ENCODE measurements at regions not wholly inside any gene's neighbourhood (a gene's known extent, or its start where the extent isn't known, plus 50 kb on each side); places are given as distances from the start of the nearest gene placed in this dataset.

DNA sequence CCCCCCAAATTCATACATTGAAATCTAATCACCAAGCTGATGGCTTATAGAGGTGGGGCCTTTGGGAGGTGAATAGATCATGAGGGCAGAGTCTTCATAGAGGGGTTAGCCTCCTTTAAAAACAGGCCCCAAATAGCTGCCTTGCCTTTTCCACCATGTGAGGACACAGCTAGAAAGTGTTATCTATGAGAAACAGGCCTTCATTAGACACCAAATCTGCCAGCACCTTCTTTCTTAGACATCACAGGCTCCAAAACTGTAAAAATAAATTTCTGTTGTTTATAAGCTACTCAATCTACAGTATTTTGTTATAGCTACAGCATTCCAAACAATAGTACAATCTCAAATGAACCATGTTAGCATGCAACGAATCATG, 459.3 kb upstream of the GCFC2 start:
- no peak overlapping the region for H3K4me3 ChIP-seq (replicated peaks in 1 of 2; ENCODE audit: low read depth in 2 of 2, low read length in 2 of 2)
- DNase-seq (ENCODE audit: low read depth in 2 of 2): no peak
- TF ChIP-seq, protein P1, sequence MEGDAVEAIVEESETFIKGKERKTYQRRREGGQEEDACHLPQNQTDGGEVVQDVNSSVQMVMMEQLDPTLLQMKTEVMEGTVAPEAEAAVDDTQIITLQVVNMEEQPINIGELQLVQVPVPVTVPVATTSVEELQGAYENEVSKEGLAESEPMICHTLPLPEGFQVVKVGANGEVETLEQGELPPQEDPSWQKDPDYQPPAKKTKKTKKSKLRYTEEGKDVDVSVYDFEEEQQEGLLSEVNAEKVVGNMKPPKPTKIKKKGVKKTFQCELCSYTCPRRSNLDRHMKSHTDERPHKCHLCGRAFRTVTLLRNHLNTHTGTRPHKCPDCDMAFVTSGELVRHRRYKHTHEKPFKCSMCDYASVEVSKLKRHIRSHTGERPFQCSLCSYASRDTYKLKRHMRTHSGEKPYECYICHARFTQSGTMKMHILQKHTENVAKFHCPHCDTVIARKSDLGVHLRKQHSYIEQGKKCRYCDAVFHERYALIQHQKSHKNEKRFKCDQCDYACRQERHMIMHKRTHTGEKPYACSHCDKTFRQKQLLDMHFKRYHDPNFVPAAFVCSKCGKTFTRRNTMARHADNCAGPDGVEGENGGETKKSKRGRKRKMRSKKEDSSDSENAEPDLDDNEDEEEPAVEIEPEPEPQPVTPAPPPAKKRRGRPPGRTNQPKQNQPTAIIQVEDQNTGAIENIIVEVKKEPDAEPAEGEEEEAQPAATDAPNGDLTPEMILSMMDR (IDR thresholded peaks at IDR 0.05; ENCODE audit: low read depth, low read length): no peak

DNA sequence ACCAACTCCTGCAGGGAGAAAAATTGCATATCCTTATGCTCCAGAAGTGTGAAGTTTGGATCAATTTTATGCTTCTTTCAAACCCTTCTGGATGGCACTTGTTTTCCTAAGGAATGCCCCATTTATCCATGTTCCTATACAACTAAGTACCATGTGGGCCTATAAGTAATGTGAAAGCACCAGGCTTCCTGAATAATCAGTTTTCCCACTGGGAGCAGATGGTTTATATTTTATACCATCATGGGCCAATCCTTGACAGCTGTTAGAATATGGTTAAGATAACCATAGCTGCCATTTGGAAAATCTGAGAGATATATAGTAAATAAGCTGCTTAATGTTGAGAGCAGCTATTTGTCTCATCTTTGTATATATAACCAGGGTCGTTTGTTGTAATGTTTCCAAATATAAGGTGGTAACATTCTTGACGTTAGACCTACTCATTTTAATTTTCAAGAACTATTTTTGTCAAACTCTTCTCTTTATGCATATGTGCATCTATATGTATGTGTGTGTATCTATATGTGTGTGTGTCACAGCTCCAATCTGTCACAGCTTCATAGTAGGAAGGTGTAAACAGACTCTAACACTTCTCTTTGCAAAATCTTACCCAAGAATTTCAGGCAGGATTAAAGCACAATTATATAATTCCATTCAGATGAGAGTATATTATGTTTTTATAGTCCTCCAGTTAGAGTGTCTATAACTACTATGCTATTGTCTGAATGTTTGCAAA, 458.7 kb upstream of the GCFC2 start:
- DNase-seq (ENCODE audit: low read depth in 2 of 2): no peak
- no peak overlapping the region for H3K4me3 ChIP-seq (replicated peaks in 1 of 2; ENCODE audit: low read depth in 2 of 2, low read length in 2 of 2)
- TF ChIP-seq, protein P1 (IDR thresholded peaks at IDR 0.05; ENCODE audit: low read depth, low read length): no peak

DNA sequence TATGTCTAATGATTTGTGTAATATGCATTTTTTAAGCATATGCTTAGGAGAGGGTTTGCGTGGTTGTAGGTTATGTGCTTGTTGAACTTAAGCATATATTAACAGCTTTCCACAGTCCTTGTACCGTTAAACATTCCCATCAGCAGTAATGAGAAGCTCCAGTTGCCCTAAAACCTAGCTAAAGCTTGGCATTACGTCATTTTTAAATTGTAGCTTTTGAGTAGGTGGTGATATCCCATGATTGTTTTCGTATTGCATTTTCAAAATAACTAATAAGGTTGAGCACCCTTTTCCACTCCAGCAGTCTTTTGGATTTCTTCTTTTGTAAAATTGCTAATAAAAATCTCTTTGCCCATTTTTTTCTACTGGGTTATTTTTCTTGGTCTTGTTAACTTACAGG, 453.1 kb upstream of the GCFC2 start:
- H3K4me3 ChIP-seq (replicated peaks in 1 of 2; ENCODE audit: low read depth in 2 of 2, low read length in 2 of 2): no peak overlapping the region
- no peak for DNase-seq (ENCODE audit: low read depth in 2 of 2)

DNA sequence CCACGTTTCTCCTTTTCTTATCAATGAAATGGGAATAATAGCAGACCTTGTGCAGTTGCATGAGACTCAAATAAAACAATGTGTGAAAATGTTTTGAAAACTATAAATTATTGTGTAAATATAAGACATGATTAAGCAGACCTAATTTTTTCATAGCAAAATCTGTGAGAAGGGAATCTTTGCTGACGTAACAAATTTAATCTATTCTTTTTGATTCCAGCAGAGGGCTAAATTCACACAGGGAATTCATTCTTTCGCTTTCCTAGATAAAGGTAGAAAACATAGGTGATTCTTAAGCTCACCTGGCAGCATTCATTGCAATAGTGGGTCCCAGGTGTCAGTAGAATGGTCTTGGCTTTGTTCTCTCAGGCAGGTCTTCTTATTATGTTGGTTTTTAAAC, 450.0 kb upstream of the GCFC2 start:
- H3K4me3 ChIP-seq (replicated peaks in 1 of 2; ENCODE audit: low read depth in 2 of 2, low read length in 2 of 2): no peak overlapping the region
- no peak for DNase-seq (ENCODE audit: low read depth in 2 of 2)
- TF ChIP-seq, protein P1 (IDR thresholded peaks at IDR 0.05; ENCODE audit: low read depth, low read length): no peak

More for the DNA sequence above, 453.1 kb upstream of the GCFC2 start:
- TF ChIP-seq, protein P1 (IDR thresholded peaks at IDR 0.05; ENCODE audit: low read depth, low read length): no peak

DNA sequence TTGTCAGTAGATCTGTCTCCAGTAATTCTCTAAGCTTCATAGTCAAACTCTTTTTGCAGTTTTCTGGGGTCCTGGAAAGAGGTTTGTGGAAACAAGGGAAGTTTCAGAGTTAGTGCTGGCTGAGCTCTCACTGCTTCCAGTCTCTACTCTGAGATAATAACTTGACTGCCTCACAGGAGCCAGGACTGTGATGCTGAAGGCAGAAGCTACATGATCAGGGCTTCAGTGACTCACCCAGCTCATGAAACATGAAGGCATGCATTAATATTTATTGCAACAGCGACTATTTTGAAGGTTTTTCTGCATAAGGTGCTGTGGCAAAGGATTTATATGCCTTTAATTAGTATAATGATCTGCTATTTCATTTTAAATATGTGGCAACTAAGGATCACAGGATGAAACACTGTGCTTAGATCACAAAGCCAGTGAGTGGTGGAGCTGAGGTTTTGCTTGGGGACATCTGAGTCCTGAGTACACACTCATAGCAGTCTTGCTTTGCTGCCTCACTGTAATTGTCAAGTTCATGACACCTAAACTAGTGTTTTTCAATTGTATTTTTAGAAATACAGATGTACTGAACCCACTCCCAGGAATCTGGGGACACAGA, 448.4 kb upstream of the GCFC2 start:
- TF ChIP-seq, protein P1 (IDR thresholded peaks at IDR 0.05; ENCODE audit: low read depth, low read length): no peak
- no peak for DNase-seq (ENCODE audit: low read depth in 2 of 2)
- H3K4me3 ChIP-seq (replicated peaks in 1 of 2; ENCODE audit: low read depth in 2 of 2, low read length in 2 of 2): no peak overlapping the region

DNA sequence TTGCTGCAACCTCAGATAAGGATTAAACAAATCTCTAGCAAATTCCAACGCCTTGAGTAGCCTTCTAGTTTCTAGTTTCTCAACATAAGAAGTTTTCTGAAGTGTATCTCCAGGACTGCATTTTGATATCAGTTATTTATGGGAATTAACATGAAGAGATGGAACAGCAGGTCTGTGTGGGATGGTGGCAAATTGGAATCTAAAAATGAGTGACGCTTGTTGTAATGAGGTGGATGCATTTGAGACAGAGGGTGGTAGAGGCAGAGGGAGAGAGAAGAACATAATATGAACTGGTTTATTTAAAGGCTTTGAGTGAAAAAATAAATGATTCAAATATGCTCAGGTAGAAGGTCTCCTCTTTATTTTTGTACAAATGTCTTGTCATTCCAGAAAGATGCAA, 446.8 kb upstream of the GCFC2 start:
- no peak for DNase-seq (ENCODE audit: low read depth in 2 of 2)
- H3K4me3 ChIP-seq (replicated peaks in 1 of 2; ENCODE audit: low read depth in 2 of 2, low read length in 2 of 2): no peak overlapping the region
- TF ChIP-seq, protein P1 (IDR thresholded peaks at IDR 0.05; ENCODE audit: low read depth, low read length): no peak

All from cardiac fibroblast (primary cell).